CD4-positive, alpha-beta T cell treated with Interleukin-4 for 1 hour (primary cell): ENCODE measurements at regions not wholly inside any gene's neighbourhood (a gene's known extent, or its start where the extent isn't known, plus 50 kb on each side); places are given as distances from the start of the nearest gene placed in this dataset.
"Not testable (repeated sequence)": the region's sequence is repeated elsewhere in the genome, so short reads cannot be mapped to it uniquely, and the experiment has no call there.

ENCODE experiments used
- DNase-seq, 2 donors: peaks; one replicate each; pipeline ENCODE4 v3.0.0-alpha.2; 2020 to 2022

DNA sequence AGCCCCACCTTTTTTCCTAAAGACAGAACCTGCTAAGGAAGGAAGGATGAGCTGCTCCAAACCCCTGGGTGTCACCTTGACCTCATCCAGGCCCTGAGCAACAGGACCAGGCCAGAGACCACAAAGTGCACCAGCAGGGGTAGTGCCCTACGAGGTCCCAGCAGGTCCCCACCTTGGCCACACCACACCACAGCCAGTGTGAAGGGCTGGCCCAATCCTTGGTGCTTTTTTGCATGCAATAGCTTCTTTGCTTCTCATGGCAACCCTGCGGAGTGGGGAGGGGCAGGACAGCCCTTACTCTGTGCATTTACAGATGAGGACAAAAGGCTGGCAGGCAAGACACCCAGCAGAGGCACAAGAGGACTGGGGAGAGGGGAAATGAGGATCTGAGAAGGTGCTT, 352.6 kb downstream of the BCL11B start:
- no peak for DNase-seq

DNA sequence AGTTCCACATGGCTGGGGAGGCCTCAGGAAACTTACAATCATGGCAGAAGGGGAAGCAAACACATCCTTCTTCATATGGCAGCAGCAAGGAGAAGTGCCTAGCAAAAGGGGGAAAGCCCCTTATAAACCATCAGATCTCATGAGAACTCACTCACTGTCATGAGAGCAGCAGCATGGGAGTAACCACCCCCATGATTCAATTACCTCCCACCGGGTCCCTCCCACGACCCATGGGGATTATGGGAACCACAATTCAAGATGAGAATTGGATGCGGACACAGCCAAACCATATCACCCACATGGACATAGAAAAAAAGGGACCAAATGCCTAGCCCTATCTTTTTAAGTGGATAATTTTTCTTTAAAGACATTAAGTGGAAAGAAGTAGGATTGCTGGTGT, 350.7 kb downstream of the BCL11B start:
- not testable (repeated sequence) for DNase-seq

DNA sequence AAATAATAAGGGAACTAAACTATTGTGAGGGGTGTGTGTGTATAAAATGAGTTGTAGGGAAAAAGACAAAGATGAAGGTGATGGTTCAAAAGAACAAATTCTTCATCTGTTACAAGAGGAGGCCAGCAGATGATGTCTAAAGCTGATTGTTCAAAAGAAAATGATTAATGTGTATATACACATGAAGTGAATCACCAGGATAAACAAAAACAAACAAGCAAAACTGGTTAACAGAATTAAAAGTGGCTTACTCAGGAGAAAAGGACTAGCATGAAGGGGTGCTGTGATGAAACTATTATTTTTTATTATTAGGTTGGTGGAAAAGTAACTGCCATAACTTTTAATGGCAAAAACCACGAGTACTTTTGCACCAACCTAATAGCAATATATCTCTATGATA, 348.4 kb downstream of the BCL11B start:
- no peak for DNase-seq

DNA sequence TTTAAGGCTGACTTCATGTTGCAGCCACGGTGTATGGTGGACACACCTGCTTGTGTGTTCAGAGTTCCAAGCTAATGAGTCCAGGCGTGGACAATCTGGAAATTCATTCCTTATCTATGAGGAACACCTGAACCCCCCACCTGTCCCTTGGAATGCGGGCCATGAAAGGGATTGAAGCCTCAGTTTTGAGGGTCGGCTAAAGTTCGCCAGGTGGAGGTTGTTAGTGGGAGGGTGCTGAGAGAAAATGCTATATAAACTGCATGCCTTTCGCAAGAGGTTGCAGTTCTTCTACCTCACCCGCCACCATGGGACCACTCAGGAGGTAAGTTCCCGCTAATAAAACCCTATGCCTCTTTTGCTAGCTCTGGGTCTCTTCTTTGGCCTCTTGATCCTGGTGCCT, 348.0 kb downstream of the BCL11B start:
- peak in 1 of 2 donors; percentile 0 for DNase-seq

DNA sequence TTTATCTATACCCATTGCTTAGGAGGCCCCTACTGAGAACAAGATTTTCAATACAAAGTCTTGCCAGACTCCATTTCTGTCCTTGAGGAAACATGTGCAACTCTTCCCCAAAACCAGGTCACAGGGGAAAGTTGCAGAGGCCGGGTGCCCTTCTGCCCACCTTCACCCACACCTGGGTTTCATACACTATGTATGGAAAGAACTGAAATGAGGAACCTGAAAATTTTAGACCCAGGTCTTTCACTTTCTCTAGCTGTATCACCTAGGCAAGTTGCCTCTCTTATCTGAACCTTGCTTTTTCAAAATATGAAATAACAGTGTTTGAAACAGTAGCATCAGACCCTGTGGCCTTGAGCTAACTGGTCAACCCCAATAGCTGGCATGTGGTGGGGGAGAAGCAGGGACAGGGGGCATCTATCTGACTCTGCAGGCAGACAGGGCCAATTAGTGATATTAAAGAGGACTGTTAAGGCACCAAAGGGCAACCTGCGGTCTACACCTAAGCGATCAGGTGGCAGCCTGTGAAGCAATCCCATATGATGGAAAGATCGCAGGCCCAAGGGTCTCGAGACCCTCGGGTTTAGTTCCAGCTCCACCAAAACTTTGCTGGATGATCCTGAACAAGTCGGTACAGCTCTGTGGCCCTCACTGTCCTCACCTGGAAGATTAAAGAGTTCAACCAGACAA, 346.5 kb downstream of the BCL11B start:
- DNase-seq: peak in 1 of 2 donors; percentile 4

DNA sequence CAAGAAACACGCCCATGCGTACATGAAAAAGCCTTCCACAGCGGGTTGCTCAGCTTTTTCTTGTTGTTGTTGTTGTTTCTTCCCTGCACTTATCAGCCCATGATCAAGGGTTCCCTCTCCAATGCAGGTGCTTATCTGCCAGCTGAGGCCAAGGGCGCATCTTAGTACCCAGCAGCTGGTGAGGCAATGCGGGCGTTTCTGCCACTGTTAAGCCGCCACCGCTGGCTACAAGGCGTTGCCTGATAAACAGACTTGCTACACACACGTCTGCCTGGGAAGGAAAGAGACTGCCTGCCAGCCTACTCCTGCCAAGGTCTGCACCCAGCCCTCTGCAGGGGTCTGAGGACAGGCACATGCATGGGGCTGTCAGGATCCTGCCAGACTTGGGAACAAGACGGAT, 345.9 kb downstream of the BCL11B start:
- peak; percentile 31 to 35 for DNase-seq

DNA sequence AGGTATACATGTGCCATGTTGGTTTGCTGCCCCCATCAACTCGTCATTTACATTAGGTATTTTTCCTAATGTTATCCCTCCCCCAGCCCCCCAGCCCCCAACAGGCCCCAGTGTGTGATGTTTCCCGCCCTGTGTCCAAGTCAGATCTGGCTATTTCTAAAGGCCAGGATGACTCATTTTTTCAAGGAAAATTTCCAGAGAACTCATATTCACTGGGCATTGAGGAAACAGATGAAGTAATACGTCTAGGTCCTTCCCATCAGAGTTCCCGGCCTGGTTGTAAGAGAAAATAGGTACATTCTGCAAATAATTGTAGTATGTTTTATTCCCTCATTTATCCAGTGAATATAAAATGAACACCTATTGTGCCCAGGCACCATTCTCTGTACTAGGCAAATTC, 345.2 kb downstream of the BCL11B start:
- DNase-seq: no peak

DNA sequence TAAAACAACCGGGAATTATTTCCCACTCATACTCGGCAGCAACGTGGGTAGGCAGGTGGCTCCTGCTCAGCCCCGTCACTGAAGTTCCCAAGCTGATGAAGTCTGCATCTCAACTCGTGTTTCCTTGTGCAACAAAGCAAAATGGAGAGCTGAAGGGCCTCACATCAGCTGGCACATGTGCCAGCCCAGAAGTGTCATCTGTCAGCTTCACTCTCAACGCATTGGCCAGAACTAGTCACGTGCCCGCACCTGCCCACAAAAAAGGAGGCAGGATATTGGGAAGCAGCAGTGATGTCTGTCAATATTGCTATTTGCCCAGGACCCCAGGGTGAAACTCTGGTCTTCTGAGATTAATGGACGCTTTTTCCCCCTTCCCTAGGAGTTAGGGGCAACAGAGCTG, 344.0 kb downstream of the BCL11B start:
- no peak for DNase-seq

DNA sequence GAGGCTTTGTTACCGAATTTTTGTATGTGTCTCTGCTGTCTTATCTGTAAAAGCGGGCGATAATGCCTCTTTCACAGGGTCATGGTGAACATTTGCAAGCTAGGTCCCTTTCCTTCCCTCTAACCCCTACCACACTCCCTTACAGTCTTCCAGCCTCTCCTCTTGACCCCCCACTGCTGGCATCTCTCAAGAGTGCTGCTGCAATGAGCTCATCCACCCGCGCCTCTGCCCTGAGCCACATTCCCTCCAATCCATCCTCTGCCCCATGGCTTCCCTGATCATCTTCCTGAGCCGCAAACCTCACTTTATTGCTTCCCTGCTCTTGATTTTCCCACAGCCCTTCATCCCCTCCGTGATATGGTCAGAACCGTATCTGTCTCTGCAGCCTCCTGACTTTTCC, 343.6 kb downstream of the BCL11B start:
- DNase-seq: no peak

DNA sequence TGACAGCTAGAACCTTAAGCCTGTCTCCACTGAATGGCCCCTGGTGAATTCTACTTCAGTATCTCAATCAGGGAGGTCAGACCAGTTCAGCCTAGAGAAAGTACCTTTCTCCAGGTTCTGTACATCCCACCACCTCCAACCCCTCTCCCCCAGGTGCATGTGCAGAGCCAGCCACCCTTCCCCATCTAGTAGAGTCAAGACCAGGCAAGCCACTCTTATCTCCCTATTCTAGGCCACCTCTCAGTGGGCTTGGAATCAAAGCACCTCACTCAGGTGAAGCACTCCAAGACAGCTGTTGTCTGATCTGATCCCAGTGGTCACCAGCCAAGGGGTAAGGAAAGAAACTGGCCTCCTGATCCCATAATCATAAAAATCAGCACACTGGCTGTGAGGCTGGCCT, 340.9 kb downstream of the BCL11B start:
- DNase-seq: peak in 1 of 2 donors; percentile 4

DNA sequence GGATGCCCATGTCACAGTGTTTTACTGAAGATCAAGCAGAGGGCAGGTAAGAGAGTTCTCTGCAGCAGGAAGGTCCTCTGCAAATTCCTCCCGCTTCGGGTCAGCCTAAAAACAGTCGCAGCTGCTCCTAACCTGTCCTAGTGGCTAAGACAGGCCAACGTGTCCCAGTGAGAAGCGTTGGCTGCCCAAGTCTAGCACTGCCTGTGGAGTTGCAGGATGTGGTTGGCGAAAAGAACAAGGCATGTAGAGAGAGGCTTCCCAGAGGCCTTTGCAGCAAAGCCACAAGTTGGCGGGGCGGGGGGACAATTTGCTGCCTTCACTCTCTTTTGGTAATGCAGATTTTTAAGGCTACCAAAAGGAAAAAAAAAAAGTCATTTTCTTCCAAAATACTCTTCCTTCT, 340.1 kb downstream of the BCL11B start:
- peak; percentile 63 to 77 for DNase-seq

DNA sequence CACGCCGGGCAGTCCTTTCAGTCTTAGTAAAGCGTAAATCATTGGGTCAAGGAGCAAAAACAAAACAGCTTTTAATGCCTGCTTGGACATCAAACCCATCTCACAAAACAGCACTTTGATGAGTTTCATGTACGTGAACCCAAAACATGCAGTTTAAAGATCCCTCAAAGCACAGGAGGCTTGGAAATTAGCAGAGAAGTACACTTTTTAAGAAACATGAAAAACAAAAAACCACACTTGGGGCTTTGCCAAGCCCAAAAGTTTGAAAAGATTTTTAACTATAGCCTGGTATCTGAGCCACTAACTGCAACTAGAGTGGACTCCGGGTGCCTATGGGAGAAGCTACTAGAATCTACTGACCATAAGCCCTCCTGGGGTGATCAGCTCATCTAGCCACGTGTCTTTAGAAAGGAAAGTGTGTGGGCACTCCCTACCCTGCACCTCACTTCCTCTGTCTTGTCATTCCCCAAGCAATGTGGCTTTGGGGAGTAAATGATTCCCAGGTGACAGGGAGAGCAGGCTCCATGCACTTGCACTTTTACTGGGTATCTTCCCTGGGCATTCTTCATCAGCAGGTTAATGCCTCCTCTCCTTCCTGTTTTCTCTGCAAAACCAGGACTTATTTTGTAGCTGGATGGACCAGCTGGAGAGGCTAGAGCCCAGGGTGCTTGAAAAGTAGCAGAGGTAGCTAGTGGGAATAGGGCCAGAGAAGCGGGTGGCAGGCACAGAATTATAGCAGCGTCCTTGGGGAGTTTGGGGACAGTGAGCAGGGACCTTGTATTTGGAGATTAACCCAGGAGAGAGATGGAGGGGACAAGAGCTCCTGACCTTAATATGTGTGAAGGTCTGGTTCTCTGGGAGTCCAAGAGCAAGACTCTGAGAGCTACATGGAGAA, 339.3 kb downstream of the BCL11B start:
- peak; percentile 9 to 10 for DNase-seq

DNA sequence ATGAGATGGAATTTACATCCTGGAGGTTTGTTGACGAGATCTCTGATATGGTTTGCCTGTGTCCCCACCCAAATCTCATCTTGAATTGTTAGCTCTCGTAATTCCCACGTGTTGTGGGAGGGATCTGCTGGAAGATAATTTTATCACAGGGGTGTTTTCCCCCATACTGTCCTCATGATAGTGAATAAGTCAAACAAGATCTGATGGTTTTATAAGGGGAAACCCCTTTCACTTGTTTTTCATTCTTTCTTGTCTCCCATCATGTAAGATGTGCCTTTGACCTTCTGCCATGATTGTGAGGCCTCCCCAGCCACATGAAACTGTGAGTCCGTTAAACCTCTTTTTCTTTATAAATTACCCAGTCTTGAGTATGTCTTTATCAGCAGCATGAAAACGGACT, 337.4 kb downstream of the BCL11B start:
- DNase-seq: not testable (repeated sequence)

DNA sequence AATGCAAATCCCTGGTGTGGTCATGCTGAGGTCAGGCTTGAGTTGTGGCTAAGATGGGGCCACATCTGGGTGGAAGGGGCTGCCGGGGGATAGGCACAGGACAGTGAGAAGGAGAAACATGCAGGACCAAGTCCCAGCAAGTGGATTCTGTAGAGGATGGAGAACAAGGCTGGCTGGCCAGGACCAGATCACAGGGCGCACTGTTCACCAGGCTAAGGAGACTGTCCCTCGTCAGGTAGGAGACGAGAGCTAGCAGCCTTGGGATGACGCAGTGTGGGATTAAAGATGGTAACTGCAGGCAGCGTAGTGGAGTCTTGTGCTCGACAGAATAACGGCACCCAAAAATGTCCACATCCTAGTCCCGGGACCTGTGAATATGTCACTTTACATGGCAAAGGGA, 336.1 kb downstream of the BCL11B start:
- DNase-seq: peak in 1 of 2 donors; percentile 7

DNA sequence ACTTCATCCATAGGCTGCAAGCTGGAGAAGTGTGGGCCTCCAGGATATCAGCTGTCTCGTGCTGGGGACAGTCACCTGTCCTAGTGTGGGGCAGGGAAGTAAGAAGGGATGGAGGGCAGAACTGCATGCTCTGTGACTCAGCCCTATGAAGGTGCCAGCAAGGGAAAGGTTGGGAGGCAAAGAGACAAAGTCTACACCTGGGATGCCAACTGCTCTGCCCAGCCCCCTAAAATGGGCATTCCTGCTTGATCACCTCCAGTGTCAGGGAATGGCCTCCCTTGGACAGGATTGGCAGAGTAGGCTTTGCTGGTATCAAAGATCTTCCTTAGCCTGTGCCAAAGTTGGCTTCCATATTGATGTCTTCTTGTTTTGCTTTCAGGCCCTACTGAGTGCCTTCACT, 335.0 kb downstream of the BCL11B start:
- no peak for DNase-seq

DNA sequence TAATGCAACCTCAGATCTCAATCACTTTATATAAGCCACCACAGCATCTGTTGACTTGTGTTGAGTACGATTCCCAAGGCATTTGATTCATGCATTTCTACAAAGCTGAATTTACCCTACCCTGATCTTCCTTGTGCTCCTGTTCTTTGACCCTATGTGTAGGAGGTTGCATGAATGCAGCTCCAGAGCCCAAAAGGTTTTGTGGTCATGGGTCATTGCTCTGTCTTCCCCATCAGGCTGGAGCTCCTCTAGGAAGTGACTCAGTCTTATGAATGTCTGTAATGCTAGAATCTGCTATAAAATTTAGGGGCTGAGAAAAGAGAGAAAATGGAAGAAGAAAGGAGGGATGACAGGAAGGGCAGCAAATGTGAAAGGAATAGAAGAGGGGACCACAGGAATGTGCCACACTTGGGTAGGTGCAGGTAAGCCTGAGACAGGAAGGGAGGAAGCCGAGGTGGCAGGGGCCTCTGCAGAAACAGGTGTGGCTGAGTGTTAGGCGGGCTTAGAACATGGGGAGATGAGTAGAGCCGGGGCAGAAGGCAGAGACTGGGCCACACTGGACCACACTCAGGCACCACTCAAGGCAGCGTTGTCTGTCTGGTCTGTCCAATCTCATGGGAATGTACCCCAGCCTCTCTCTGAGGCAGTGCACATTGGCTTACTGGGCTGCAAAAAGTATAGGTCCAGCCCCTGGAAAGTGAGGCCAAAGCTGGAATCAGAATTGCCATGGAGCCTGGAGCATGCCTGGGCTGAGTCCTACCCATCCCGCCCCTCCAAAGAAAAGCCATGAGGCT, 334.1 kb downstream of the BCL11B start:
- DNase-seq: no peak

DNA sequence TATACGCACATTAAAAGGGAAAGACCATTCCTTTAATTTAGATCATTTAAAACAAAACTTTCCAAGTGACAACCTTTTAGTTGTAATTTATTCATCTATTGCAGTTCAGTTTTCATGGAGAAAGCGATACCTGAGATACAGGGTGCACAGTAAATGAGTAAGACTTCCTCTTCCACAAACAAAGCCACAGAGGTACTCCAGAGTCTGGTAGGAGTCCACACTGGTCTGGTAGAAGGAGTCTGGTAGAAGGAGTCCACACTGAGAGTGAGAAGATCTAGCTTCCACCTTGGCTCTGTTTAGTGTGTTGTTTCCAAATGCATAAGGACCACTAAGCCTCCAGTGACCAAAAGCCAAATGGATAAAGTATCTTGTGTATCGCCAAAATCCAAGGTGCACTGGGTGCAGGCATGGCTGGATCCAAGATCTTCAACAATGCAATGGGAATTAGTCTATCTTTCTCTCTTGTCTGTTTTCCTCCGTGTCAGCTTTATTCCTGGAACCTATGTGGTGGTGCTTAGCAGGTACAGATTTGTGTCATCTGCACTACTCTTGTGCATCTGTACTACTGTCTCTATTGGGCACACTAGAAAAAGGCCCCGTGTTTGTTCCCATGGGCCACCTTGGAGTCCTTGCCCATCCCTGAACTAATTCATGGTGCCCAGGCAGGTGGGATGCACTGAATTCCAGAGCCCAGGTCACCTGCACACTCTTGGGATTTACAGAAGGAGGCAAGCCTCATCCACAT, 331.1 kb downstream of the BCL11B start:
- no peak for DNase-seq

DNA sequence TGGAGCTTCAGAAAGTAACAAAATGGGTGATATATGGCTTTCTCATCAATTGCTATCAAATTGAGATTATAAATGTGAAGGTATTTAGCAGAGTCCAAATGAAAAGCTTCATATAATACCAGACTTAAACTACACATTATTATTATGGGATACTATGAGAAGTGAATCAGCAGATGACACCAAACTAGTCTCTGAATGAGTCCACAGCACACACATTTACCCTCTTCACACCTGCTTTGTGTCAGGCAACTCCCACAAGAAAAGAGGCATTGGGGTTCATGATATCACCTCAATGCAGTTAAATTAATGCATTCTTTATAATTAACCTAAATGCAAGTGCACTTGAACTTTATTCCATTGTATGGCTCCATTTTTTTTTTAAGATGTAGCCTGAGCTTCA, 330.5 kb downstream of the BCL11B start:
- no peak for DNase-seq

DNA sequence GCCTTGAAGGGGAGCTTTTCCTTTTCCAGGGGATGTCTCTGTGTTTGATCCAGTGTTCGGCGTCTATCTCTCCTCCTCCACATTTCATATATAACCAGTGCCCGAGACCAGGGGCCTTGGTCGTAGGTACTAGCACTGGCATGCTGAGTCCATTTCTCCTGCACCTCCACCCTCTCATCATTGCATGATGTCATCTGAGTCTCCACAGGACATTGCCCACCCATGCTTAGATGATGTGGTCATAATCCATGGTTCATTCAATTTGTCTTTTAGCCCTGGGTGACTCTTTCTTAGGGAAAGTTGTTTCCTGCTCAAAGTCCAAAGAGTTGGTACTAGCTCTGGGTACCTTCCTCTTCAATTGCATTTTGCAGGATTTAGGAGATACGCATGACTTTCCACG, 328.1 kb downstream of the BCL11B start:
- DNase-seq: no peak

DNA sequence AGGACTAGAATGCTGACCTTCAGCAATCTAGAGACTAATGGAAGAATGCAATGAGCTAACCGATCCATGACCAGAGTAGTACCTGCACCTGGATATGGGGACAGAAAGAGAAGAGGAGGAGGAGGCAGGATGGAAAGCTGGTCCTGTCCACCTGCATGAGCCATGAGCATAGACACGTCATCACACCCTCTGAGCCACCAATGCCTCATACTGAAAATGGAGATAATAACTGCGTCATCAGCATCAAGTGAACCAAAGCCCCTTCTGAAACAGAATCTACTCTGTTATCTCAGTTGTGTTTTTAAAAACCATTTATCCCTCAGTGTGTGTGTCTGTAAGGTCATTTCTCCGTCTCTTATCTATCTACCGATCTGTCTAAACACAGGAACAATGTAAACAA, 327.0 kb downstream of the BCL11B start:
- DNase-seq: no peak

DNA sequence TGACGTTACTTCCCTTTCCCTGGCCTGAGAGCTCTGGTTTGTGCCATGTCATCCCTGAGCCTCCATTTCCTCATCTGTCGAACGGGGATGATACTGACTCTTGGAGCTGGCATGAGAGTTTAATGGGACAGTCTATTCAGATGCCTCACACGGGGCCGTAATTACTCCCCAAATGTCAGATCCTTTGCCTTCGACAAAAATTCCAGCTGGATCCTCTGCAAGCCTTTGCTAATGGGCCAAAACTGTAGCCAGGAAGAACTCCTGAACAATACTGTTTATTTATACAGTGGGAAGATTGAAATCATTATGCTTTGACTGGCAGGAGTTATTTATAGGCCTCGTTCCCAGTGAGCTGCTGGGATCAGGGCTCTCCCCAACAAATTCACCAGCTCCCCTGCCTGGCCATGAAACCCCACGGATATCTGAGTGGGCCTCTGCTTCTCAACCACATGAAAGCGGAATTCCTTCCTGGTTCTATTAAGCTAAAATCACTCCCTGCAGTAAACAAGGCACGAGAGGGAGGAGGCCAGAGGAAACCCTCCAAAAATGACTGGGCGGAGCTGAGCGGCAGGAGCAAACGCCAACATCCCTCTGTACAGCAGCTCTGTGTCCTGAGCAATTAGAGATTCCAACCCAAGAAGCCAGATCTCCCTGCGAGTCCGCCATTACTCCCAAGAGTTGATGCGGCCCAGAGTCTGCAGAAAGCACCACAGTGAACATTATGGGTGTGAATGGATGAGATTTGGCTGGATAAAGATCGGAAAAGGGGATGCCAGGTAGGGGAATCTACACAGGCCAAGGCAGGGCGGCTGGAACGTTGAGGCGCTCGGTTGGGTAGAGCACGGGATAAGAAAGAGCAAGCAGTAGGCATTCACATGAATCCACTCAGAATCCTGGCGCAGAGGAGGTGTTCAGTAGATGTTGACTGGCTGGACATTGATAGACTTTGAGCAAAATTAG, 326.1 kb downstream of the BCL11B start:
- no peak for DNase-seq

DNA sequence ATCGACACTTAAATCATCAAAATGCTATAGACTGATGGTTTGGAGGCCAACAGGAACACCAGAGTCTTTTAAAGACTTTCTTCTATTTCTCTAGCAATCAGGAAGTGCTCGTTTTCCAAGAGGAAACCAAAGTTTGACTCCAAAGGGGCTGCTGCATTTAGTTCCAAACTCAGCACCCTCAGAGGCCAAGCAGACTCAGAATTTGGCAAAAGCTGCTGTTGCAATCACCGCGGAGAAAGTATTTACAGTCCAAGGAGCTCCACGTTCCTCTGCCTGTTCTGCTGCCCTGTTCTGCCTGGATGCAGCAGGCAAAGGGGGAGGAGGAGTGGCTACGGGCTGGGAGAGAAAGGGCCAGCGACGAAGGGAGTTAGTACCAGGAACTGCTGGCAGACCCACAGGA, 325.1 kb downstream of the BCL11B start:
- no peak for DNase-seq
